ENCODE measurements at regions not wholly inside any gene's neighbourhood (a gene's known extent, or its start where the extent isn't known, plus 50 kb on each side); places are given as distances from the start of the nearest gene placed in this dataset.
"Not testable (repeated sequence)": the region's sequence is repeated elsewhere in the genome, so short reads cannot be mapped to it uniquely, and the experiment has no call there.

DNA sequence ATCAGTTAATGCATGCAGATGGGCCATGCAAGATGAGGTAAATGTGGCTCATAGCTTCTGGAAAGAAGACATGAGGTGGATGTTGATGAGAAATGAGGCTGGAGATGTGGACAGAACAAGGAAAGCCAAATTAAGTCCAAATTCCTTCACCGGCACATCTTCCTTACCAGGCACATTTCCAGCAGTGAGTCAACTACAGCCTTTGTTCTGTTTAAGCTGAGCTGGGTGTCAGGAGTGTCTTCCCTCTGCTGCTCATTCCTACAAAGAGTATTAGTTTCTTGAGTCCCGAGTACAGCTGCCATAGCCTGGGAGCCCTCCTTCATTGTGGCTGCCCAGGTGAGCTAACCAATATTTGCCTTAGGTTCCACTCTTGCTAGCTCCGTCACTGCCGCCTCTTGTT lies 945.0 kb downstream of the SLC4A3 start:
- Mint-ChIP-seq H3K27ac (no peak overlapping the region), H3K36me3 (no peaks in the 10 kb centered on the region), H3K9me3 (peaks cover 0 to 5% of the 10 kb centered on the region in 2 donors)
- DNase-seq (ENCODE audit: low spot score in 2 of 2) = no peak
- ATAC-seq = no peak

DNA sequence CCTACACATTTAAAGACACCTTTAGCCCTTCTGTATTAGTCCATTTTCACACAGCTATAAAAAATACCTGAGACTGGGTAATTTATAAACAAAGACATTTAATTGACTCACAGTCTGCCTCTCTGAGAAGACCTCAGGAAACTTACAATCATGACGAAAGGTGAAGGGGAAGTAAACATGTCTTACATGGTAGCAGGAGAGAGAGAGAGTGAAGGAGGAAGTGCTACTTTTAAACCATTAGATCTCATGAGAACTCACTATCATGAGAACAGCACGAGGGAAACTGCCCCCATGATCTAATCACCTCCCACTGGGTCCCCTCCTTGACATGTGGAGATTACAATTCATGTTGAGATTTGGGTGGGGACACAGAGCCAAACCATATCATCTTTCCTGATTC lies 946.6 kb downstream of the SLC4A3 start:
- Mint-ChIP-seq H3K27ac (no peak overlapping the region), H3K36me3 (no peaks in the 10 kb centered on the region), H3K9me3 (peaks cover 0 to 5% of the 10 kb centered on the region in 2 donors)
- DNase-seq (ENCODE audit: low spot score in 2 of 2) (no peak), ATAC-seq (no peak)

- ATAC-seq (no peak), DNase-seq (ENCODE audit: low spot score in 2 of 2) (no peak)
- Mint-ChIP-seq H3K36me3 (no peaks in the 10 kb centered on the region), H3K27ac (no peak overlapping the region), H3K9me3 (peaks cover 0 to 5% of the 10 kb centered on the region in 2 donors)
Measured at GRCh38 chr2:220575963-220576362, 948.5 kb downstream of the SLC4A3 start.

DNA sequence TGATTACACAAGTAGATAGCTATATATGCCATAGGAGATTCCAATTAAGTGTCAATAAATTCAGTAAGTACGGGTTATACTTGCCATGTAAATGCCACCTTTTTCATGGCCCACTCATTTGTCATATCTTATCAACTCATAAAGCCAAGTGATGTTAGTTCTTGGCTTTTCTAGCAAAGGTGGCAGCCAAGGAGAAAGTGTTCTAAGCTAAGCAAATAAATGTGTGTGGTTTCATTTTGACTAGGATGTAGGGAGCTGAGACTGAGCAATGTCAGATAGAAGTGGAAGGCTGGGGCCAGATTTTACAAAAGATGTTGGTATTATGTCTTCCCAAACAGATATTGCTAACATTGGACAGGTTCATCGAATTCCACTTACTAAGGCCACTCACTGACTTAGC lies 952.0 kb downstream of the SLC4A3 start:
- no peak for DNase-seq (ENCODE audit: low spot score in 2 of 2)
- Mint-ChIP-seq H3K36me3 (no peaks in the 10 kb centered on the region), H3K27ac (no peak overlapping the region), H3K9me3 (peaks cover 0 to 5% of the 10 kb centered on the region in 2 donors)
- no peak for ATAC-seq

DNA sequence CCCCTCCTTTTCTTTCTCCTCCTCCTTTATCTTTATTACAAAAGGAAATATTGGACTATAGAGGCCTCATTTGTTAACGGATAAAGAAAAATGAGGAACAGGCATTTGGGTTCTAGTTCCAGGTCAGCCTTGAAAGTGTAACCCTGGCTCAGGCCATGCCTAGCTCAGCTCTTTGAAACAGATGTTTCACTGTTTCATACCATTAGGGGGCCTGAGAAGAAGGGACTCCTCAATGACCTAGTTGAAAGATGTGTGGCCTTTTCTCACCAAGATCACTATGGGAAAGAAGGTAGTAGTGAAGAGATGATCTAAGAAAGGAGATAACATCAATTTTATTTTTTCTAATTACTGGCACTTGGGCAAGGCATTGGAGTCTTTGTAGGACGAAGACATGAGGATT lies 952.7 kb downstream of the SLC4A3 start:
- ATAC-seq (no peak), DNase-seq (ENCODE audit: low spot score in 2 of 2) (no peak)
- peaks cover 0 to 5% of the 10 kb centered on the region in 2 donors for H3K9me3 Mint-ChIP-seq
- no peaks in the 10 kb centered on the region for H3K36me3 Mint-ChIP-seq
- no peak overlapping the region for H3K27ac Mint-ChIP-seq

DNA sequence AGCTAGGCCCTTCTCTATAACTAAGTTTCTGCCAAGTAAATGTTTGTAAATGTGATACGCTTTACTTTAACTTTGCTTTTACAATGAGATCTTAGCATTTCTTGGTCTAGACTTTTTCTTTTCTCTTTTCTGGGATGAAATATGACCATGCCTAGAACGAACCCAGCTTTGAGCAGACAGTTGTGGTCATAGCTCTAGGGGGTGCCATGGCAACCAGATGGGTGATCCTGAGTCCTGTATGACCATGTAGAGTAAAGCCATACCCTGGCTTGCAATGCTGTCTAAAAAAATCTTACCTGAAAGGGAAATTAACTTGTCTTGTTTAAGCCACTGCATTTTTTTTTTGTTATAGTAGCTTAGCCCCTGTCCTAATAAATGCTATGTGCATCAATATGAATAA lies 956.3 kb downstream of the SLC4A3 start:
- no peak for ATAC-seq
- H3K9me3 Mint-ChIP-seq = peaks cover 0 to 5% of the 10 kb centered on the region in 2 donors
- no peaks in the 10 kb centered on the region for H3K36me3 Mint-ChIP-seq

GRCh38 chr2:220585241-220585640 lies 957.8 kb downstream of the SLC4A3 start:
- Mint-ChIP-seq H3K27ac (no peak overlapping the region), H3K36me3 (no peaks in the 10 kb centered on the region), H3K9me3 (peaks cover 0 to 5% of the 10 kb centered on the region in 2 donors)
- DNase-seq (ENCODE audit: low spot score in 2 of 2) (no peak), ATAC-seq (no peak)

More for the DNA sequence above, 956.3 kb downstream of the SLC4A3 start:
- no peak for DNase-seq (ENCODE audit: low spot score in 2 of 2)
- no peak overlapping the region for H3K27ac Mint-ChIP-seq

GRCh38 chr2:220586980-220587530 lies 959.6 kb downstream of the SLC4A3 start:
- Mint-ChIP-seq H3K27ac (no peak overlapping the region), H3K9me3 (peaks cover 0 to 5% of the 10 kb centered on the region in 2 donors), H3K36me3 (no peaks in the 10 kb centered on the region)
- no peak for ATAC-seq
- DNase-seq (ENCODE audit: low spot score in 2 of 2) = no peak

DNA sequence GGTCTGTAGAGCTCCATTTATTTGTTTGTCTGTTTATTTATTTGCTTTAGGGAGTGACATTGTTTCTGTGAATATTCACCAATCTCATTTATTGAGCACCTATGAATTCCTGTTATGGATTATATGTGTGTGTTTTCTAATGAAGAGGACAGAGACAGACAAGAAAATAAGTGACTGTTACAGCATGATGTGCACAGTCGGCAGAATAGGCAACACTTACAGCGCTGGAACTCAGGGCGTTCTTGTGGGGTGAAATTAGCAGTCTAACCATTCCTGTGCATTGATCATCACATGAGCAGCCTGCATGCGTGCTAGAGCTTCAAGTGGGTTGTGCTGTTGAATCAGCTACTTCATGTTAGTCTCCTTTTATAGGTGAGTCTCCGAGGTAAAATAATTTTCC lies 960.7 kb downstream of the SLC4A3 start:
- no peak for DNase-seq (ENCODE audit: low spot score in 2 of 2)
- ATAC-seq = no peak
- Mint-ChIP-seq H3K9me3 (peaks cover 0 to 5% of the 10 kb centered on the region in 2 donors), H3K27ac (no peak overlapping the region), H3K36me3 (no peaks in the 10 kb centered on the region)

- no peak overlapping the region for H3K27ac Mint-ChIP-seq
- DNase-seq (ENCODE audit: low spot score in 2 of 2) (no peak), ATAC-seq (no peak)
- H3K36me3 Mint-ChIP-seq = no peaks in the 10 kb centered on the region
- H3K9me3 Mint-ChIP-seq = peaks cover 0 to 5% of the 10 kb centered on the region in 2 donors
Measured at GRCh38 chr2:220590476-220590875, 963.0 kb downstream of the SLC4A3 start.

DNA sequence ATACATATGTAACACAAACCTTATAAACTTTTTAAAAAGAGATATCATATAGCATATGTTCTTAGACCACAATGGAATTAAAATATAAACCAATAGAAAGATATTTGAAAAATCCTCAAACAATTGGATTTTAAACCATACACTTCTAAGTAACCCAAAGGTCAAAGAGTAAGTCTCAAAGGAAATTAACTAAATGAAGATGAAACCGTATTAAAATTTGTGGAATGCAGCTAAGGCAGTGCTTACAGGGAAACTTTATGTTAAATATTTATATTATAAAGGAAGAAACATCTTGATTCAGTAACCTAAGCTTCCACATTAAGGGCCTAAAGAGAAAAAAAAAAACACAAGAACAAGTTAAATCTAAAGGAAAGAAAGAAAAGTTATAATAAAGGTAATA lies 966.1 kb downstream of the SLC4A3 start:
- DNase-seq (ENCODE audit: low spot score in 2 of 2) (no peak), ATAC-seq (no peak)
- no peak overlapping the region for H3K27ac Mint-ChIP-seq
- peaks cover 0 to 3% of the 10 kb centered on the region in 2 donors for H3K9me3 Mint-ChIP-seq
- no peaks in the 10 kb centered on the region for H3K36me3 Mint-ChIP-seq

DNA sequence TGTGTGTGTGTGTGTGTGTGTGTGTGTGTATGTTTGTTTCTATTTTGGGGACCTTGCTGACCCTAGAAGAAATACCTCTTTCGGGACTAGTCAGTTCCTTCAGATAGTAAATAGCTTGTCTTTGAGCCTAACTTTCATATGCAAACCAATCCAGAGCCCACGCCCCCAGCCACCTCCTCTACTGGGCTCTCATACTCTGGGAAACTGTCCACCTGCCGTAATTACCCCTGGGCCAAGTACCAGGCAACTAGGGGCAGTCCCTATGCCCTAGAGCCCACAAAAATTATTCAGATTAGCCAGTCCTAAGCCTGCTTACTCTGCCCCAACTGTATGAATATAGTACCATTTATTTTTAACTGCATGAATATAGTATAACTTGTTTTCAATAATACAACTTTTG lies 970.4 kb downstream of the EPHA4 start:
- ATAC-seq = no peak
- peaks cover under 1 to 2% of the 10 kb centered on the region in 2 donors for H3K9me3 Mint-ChIP-seq
- H3K27ac Mint-ChIP-seq = no peak overlapping the region
- H3K36me3 Mint-ChIP-seq = no peaks in the 10 kb centered on the region
- DNase-seq (ENCODE audit: low spot score in 2 of 2) = no peak

GRCh38 chr2:220613004-220613403 lies 959.1 kb downstream of the EPHA4 start:
- not testable (repeated sequence) for DNase-seq (ENCODE audit: low spot score in 2 of 2); H3K36me3 Mint-ChIP-seq; H3K27ac Mint-ChIP-seq; ATAC-seq
- peaks cover 0 to 10% of the 10 kb centered on the region in 2 donors for H3K9me3 Mint-ChIP-seq

- H3K27ac Mint-ChIP-seq = no peak overlapping the region
- ATAC-seq = no peak
- DNase-seq (ENCODE audit: low spot score in 2 of 2) = no peak
- H3K36me3 Mint-ChIP-seq = no peaks in the 10 kb centered on the region
- peaks cover 0 to 5% of the 10 kb centered on the region in 2 donors for H3K9me3 Mint-ChIP-seq
Measured at GRCh38 chr2:220614064-220614463, 958.0 kb downstream of the EPHA4 start.

GRCh38 chr2:220619525-220620220 lies 952.4 kb downstream of the EPHA4 start:
- H3K36me3 Mint-ChIP-seq = no peaks in the 10 kb centered on the region
- peaks cover 0 to 6% of the 10 kb centered on the region in 2 donors for H3K9me3 Mint-ChIP-seq
- ATAC-seq (no peak), DNase-seq (ENCODE audit: low spot score in 2 of 2) (no peak)
- H3K27ac Mint-ChIP-seq = no peak overlapping the region

DNA sequence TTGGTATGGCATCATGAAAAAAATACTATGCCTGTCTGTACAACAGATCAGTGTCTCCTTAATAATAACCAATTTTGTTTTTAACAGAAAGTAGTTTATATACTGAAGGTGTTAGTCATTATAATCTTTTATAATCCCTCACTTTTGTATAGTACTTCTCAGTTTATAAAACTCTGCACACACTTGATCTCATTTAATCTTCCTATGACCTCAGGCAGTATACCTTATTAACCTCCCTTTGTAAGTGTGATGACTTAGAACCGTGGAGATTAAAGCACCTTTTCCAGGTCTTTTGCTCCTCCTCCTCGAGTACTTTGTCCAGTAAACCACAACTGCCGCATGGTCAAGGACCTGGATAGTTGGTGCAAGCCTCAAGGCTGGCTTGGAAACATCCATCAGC lies 945.5 kb downstream of the EPHA4 start:
- ATAC-seq (no peak), DNase-seq (ENCODE audit: low spot score in 2 of 2) (no peak)
- Mint-ChIP-seq H3K9me3 (no peaks in the 10 kb centered on the region), H3K27ac (no peak overlapping the region), H3K36me3 (no peaks in the 10 kb centered on the region)

GRCh38 chr2:220628252-220628651 lies 943.9 kb downstream of the EPHA4 start:
- DNase-seq (ENCODE audit: low spot score in 2 of 2) = no peak
- no peak overlapping the region for H3K27ac Mint-ChIP-seq
- no peak for ATAC-seq
- H3K36me3 Mint-ChIP-seq = no peaks in the 10 kb centered on the region
- H3K9me3 Mint-ChIP-seq = no peaks in the 10 kb centered on the region

DNA sequence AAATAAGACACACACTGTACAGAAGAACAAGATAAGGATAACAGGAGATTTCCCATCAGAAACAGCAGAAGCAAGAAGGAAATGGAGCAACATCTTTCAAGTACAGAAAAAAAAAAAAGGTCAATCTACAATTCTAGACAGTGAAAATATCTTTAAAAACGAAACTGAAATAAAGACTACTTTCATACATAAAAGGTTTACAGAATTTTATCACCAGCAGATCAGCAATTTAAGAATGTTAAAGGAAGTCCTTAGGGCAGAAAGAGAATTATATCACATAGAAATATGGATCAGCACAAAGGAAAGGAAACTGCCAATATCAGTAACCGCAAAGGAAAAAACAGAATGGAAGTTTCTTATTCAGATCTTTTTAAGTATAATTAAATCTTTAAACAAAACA lies 931.0 kb downstream of the EPHA4 start:
- ATAC-seq (no peak), DNase-seq (ENCODE audit: low spot score in 2 of 2) (no peak)
- H3K27ac Mint-ChIP-seq = no peak overlapping the region
- peaks cover 6% of the 10 kb centered on the region in 2 donors for H3K9me3 Mint-ChIP-seq
- H3K36me3 Mint-ChIP-seq = no peaks in the 10 kb centered on the region

Data from activated naive CD4-positive, alpha-beta T cell treated with anti-CD3 and anti-CD28 coated beads, Interleukin-2, amount 50 U/mL, for 72 hours (primary cell).